ENCODE measurements at regions not wholly inside any gene's neighbourhood (a gene's known extent, or its start where the extent isn't known, plus 50 kb on each side); places are given as distances from the start of the nearest gene placed in this dataset.

GRCh38 chr2:236445678-236446077 lies 123.9 kb upstream of the ACKR3 start:
- WGBS (ENCODE audit: missing lambda C conversion rate) = 48% methylated on average over 2 of the region's 2 CpGs
- no peak for FAIRE-seq
- DNase-seq (ENCODE audit: low read depth in 1 of 2, low spot score in 1 of 2) = no peak

GRCh38 chr2:236446521-236446920 lies 123.1 kb upstream of the ACKR3 start:
- FAIRE-seq (no peak), DNase-seq (ENCODE audit: low read depth in 1 of 2, low spot score in 1 of 2) (no peak), ATAC-seq (no peak)
- no peak overlapping the region for H3K4me3 ChIP-seq
- no peak overlapping the region for H3K4me2 ChIP-seq
- no peaks in the 10 kb centered on the region for H3K4me1 ChIP-seq
- H3K9me3 ChIP-seq = 0 out of 3 replicates have a peak, but pooled peaks cover 2% of the 10 kb centered on the region
- WGBS (ENCODE audit: missing lambda C conversion rate) = 75% methylated on average over 8 of the region's 9 CpGs
- ChIA-PET POLR2A (no interaction called here), CTCF (interaction anchor here (1.1 to 1.6 kb wide), 2 partner anchors 9 to 14 kb away, joined by 3 to 4 read pairs; no protein-coding TSS in a partner anchor)
- TF ChIP-seq HOXB5 (CRISPR knock-in tag; IDR thresholded peaks at IDR 0.05) = no peak
- H3K27ac ChIP-seq = no peak overlapping the region

More at GRCh38 chr2:236445678-236446077, 123.9 kb upstream of the ACKR3 start:
- ChIA-PET POLR2A (no interaction called here), CTCF (no interaction called here)
- no peak overlapping the region for H3K4me3 ChIP-seq
- TF ChIP-seq REST (IDR thresholded peaks at IDR 0.05) (no peak), JUN (IDR thresholded peaks at IDR 0.05) (no peak), EHF (CRISPR knock-in tag; IDR thresholded peaks at IDR 0.05) (no peak), ZNF302 (CRISPR knock-in tag; IDR thresholded peaks at IDR 0.05) (no peak), BHLHE40 (IDR thresholded peaks at IDR 0.05; ENCODE audit: low read depth, low read length) (no peak), E2F6 (IDR thresholded peaks at IDR 0.05; ENCODE audit: borderline replicate concordance, low read depth) (no peak), NPAS2 (CRISPR knock-in tag; IDR thresholded peaks at IDR 0.05; ENCODE audit: borderline replicate concordance) (no peak), MAFK (IDR thresholded peaks at IDR 0.05; ENCODE audit: partially characterized antibody) (no peak), HMGXB4 (CRISPR knock-in tag; IDR thresholded peaks at IDR 0.05; ENCODE audit: borderline replicate concordance) (no peak), POLR2AphosphoS2 (conservative IDR thresholded peaks at IDR 0.05; ENCODE audit: low read length) (no peak), CBX2 (IDR thresholded peaks at IDR 0.05; ENCODE audit: borderline replicate concordance, low read depth) (no peak), PBX3 (IDR thresholded peaks at IDR 0.05) (no peak), RAD21 (conservative IDR thresholded peaks at IDR 0.05 in 1 of 2, IDR thresholded peaks at IDR 0.05 in 1 of 2) (no peak), HOXA7 (CRISPR knock-in tag; IDR thresholded peaks at IDR 0.05) (no peak), RCOR1 (IDR thresholded peaks at IDR 0.05; ENCODE audit: low read depth, low read length) (no peak)
- no peaks in the 10 kb centered on the region for H3K4me1 ChIP-seq
- no peak overlapping the region for H3K27ac ChIP-seq
- no peak for ATAC-seq
- H3K9me3 ChIP-seq = 0 out of 3 replicates have a peak, but pooled peaks cover 2% of the 10 kb centered on the region
- no peak overlapping the region for H3K4me2 ChIP-seq
